Limb (tissue), 2 donors: ENCODE measurements at regions not wholly inside any gene's neighbourhood (a gene's known extent, or its start where the extent isn't known, plus 50 kb on each side); places are given as distances from the start of the nearest gene placed in this dataset.
A peak's percentile ranks its signal among the peaks of the same experiment; 100 is the strongest.

ENCODE experiments used
- DNase-seq, 2 donors: peaks; one replicate each; pipeline ENCODE4 v3.0.0-alpha.2; 2016; ENCODE audit errors: extremely low spot score in 2 of 2

DNA sequence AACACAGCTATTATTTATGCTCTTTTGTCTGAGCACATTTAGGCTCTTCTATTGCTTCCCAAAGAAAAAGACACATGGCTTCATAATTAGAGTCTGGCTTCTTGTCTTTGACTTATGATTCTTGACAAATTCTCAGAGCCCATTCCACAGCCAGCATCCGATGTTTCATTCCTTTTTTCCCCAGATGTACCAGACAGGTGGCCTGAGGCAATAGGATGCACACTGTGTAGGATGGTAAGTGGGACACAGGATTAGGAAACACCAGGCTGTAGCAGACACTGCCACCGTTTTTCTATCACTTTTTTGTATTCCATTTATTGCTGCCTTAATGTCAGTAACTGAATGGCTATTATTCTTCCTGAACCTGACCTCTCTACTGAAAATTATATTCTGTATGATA, 188.9 kb upstream of the CDIN1 start:
- DNase-seq, result no peak

DNA sequence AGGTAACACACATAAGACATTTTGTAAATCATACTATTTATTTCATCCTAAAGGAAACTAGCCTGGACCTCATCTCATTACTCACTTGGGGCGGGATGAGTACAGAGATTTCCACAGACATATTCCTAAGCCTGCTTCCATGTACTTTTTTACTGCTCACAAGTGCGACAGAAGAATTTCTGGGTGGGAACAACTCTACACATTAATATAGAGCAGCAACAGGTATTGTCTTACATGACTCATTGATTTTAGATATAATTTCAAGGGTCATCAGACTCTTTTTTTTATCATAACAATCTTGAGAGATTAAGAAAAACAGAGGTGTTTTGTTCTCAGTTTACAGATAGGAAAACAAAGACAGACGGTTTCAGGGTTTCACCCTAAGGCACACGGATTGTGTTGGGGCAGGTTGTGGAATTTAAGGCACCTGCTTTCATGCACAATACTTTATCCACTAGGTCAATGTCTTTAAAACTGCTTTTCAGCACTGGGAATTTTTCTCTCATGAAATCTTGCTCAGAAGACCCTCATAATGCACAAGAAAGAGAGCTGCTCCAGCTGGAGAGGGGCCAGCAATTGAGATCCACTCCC, 186.7 kb upstream of the CDIN1 start:
- DNase-seq, result no peak

DNA sequence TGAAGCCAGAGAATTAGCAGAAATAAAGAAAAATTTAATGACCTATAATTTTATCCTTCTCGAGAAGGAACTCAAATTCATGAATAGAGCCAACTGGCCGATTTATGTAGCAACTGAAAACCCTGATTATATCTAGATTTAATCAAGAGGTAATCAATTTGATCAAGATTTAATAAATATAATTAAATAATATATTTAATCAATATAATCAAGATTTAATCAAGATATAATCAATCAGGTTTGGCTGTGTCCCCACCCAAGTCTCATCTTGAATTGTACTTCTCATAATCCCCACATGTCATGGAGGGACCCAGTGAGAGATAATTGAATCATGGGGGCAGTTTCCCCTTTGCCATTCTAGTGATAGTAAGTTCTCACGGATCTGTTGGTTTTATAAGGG, 181.2 kb upstream of the CDIN1 start:
- no peak for DNase-seq

DNA sequence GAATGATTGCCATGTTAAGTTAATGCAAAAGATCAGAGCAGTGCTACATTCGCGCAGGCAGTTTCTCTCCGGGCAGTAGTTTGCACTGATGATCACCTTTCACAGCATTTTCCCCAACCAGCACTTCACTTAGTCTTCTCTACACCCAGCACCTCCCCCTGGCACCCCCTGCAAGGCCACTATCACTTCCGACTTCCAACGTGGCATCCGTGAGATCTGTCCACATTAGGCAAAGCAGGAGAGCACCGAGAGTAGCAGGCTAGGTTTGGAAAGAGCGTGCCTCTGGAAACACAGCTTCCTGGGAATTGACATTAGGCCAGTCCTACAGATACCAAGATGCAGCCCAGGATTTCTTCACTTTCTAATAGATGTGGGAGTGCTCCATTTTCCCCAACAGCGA, 180.2 kb upstream of the CDIN1 start:
- DNase-seq, result no peak

DNA sequence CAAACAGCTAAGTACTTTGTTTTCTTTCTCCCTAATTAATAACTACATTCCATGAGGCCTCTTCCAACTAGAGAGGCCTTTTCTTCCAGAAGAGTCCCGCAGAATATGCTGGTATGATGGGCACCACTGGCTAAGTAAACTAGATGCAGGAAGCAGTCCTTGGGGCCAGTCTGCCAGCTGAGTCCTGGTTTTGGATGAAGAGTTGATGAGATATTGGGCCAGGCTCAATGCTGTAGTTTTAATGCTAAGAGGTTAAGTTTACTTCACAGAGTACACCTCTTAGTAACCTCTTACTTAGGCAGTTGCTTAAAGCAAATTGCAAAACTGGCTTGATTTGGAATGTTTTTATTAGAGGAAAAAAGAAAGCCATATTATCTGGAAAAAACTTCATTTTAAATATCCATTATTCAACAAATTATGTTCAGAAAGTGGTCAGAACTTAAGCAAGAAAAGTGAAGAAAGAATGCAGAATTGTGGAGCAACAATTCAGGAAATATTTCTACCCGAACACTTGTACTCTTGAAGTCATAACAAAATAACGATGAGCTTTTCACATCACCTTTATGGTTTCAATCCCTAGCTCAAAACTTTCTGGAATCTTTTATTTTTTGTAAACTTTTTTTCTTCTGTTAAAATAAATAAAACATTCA, 178.4 kb upstream of the CDIN1 start:
- DNase-seq, result no peak

DNA sequence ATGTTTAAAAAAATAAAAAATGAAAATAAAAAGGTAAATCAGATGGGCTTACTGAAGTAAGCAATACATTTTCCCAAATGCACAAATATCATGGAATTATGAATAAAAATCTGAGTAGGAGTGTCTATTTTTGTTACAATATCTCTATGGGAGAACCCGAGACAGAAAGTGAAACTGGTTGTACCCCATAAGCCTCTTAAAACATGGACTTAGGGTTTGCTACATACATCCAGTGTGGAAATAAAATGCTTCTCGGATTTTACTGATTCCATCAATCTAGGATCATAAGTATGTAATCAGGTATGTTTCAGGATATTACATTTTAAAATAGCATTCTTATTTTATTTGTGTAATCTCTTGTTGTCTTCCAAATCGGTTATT, 177.8 kb upstream of the CDIN1 start:
- DNase-seq, result no peak

DNA sequence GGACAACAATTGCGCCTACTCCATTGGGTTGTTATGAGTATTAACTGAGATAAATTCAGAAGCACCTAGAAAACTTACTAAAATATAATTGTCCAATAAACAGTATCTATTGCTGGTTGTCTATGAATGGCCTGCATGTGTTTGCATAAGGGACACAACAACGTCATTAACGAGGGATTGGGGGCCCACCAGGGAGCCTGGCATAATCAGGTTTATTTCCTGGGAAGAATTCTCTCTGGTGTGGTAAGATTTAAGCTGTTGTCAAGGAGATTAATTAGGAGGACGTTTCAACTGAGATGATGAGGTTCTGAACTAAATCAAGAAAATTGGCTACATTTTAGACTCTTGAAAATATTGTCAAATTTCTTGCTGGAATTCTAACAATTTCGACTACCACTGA, 176.1 kb upstream of the CDIN1 start:
- no peak for DNase-seq

DNA sequence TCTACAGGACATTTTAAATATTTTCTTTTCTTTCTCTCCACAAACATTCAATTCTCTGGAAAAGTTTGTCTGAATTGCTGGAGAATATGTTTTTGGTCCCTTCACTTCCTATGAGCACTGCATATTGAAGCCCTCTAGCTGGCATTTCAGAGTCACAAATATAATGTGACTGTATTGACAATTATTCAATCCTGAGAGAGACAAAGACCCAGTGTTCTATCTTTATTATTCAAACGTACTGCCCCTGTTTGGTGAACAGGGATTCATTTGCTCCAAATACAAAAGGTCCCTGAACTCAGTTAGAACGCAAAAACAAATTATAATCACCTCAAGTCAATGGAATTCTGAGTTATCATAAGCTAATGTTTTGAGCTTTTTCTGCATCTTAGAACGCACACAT, 173.1 kb upstream of the CDIN1 start:
- no peak for DNase-seq

DNA sequence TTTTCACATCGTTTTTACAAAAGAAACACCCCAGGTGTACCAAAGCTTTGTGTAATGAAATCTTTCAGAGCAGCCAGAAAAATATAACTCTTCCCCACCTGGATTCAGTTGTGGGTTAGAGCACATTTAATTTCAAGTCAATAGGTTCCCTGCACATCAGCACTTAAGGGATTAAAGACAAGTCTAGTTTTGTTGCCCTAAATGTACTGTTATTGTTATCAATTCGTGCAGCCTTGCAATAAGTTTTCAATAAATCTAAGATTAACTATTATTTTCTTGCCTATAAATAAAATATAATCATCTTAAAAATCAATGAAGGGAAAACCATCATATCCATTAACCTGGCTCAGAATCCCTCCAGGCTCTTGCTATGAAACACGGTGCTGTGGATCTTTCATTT, 172.5 kb upstream of the CDIN1 start:
- DNase-seq, result no peak

DNA sequence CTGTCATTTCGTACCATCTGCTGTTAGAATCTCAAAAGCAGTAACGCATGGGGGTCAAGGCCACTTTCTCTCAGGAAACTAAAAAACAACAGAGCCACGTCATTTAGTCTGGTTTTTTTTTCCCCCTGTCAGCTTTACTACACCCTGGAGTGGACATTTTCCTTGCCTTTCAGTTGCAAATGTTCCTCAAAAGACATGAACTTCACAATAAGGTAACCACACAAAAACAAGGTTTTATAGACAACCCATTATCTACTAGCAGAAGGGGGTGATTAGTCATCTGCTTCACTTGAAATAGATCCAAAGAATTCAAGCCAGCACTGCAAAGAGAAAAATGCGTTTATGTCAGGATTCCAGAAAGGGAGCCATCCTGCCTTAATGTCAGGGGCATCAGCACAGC, 171.8 kb upstream of the CDIN1 start:
- DNase-seq, result no peak

DNA sequence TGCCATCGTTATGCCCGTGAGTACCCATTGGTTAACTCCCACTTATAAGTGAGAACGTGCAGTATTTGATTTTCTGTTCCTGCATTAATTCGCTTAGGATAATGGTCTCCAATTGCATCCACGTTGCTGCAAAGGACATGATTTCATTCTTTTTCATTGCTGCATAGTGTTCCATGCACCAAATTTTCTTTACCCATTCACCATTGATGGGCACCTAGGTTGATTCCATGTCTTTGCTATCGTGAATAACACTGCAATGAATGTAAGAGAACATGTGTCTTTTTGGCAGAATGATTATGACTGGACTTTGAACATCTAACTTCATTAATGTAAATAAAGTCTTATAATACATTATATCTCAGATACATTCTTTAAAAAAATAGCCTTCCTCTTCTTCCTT, 169.6 kb upstream of the CDIN1 start:
- no peak for DNase-seq

DNA sequence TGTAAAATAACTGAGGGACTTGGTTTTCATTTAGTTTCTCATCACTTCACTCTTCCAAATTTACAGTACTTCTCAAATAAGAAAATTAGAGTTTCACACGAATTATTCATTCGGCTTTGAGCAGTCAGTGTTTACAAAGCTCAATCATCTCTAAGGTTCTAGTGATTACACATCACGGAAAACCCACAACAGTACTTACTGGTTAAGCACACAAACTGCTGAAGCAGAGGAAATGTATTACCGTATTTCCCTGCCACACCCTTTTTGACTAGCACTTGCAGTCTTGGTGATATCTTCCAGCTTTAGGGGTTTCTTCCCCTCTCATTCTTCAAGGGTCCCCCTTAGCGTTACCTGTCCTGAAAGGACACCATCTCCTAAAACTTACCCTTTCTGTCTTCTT, 164.8 kb upstream of the CDIN1 start:
- DNase-seq, result no peak

DNA sequence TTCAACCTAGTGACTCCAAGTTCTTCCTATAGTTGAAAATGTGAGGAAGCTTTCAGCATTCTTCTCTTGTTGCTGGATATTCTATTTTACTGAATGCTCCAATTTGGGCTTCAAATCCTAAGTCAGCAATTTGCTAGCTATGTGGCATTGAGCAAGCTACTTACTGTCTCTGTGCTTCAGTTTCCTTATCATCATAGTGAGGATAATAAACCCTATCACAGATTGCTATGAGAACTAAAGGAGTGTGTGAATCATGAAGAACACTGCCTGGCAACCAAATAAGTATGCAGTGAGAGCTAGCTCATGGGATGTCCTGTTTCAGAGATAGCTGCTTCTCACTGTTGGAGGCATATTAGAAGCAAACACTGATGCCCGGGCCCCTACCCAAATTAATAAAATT, 163.8 kb upstream of the CDIN1 start:
- DNase-seq, result no peak

DNA sequence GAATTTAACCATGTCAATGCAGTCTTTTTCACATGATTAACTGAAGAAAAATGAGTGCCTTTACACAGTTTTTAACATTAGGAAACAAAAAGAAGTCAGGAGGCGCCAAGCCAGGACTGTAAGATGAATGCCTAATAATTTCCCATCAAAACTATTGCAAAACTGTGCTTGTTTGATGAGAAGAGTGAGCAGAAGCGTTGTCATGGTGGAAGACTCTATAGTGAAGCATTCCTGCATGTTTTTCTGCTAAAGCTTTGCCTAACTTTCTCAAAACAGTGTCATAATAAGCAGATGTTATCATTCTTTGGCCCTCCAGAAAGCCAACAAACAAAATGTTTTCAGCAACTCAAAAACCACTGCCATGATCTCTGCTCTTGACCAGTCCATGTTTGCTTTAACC, 156.8 kb upstream of the CDIN1 start:
- no peak for DNase-seq

DNA sequence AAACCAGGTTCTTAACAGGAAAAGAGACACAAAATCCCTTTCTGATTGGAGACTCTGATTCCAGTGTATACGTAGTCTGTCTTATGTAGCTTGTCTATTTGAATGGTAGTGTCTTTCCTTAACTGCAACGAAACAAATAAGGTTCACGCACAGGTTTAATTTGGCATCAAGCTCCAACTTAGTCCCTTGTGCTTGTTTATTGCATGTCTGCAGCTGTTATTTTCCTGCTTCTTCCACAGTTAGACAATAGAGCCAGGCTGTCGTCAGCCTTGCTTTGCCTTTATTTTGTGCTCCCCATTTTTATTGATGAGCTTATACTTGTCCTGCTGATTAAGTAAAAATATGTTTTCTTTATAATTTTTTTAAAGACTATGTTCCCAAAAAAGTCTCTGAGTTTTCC, 152.7 kb upstream of the CDIN1 start:
- DNase-seq, result no peak

DNA sequence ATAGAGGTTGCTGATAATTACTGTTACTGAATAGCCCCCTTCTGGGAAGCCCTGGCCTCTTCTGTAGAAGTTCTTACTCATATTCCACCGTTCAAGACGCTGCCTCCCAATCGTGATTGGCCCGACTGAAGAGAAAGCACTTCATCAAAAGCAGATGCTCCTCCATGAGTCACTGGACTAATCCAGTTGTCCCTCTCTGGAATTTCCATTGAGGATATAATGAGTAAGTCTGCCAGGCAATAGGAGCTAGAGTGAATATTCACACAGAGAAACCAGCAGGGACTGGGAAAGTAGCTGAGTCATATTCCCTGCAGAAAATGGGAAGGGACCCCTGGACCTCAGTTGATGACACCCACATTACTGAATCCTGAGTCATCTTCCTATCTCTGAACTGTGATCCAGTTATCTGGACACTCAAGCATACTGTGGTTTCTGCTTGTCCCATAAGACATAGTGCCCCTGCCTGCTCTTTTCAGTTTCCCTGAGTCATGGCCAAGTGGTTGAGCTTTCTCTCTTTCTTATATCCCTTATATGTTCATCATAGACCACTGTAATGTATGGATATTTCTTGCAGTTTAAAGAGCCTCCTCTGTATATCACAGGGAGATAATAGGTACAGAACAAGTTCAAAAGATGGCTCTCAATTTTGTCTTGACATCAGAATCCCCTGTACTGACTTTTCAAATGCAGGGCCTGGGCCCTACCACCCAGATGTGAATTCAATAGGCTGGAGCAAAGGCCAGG, 151.2 kb upstream of the CDIN1 start:
- peak in 1 of 2 donors; percentile 16 for DNase-seq

DNA sequence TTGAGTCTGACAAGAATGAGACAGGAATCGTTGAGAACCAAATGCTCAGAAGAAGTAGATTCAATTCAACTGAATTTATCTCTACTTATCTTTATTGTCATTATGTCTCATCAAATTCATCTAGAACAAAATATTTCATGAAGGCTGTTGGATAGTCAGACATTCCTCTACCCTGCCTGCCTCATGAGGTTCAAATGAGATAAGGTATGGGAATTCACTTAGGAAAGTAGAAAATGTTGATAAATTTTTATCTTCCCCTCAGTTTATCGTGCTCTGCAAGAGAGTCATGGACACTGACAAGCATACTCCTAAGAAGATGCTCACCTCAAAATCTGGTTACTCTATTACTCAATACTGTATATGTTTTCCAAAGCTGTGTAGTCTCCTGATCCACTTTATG, 149.7 kb upstream of the CDIN1 start:
- no peak for DNase-seq

DNA sequence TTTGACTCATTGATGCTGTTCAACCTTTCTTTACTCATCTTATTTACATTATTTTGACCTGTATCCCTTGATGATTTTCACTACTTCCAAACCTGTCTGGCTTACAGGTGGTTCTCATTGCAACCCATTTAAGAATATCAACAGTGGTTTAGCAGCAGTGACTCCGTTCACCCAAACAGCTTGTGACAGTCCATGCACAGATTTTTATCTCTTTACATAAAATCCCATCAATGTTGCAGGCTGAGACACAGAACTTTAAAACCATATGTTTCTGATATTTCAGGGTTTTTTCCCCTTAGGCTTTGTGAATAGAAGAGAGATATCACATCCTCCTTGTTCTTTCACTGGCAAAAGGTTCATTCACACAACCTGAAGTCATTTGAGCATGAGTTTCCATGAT, 149.1 kb upstream of the CDIN1 start:
- DNase-seq, result no peak

DNA sequence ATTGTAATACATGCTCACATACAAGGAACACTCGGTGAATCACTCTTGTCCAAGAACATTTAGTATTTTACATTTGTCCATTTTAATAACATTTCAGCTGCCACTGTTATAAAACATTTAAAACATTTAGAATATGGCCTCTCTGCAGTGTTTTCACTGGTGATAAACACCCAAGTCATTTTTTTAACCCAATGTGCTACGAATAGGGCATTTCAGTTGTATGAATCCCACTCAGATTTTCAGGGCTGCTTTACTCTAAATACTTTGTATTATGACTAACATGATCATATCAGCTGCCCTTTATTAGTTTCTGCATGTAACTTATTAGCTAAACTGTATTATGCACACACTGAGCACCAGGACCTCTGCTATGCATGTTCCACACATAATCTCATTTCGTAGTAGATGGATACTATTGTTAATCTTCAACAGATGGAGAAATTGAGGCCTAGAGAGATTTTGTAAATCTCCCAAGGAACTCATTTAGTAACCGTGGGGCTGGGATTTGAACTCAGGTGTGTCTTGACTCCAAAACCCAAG, 148.6 kb upstream of the CDIN1 start:
- no peak for DNase-seq

DNA sequence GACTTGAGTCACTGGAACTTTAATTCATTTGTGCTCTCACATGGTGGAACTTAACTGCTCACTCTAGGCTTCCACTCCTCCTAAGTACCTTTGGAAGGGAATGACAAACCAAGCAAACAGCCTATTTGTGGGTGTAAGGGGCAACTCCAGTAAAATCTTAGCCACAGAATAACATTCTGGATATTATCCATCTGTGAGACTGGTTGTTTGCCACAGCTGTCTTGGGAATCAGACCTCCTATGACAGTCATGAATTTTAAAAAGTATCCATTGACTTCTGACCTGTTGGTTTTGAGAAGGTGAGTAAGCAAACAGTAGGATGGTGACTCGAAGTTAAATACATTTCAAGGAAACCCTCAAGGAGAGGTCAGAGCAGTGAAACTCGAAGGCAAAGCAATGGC, 147.3 kb upstream of the CDIN1 start:
- no peak for DNase-seq

DNA sequence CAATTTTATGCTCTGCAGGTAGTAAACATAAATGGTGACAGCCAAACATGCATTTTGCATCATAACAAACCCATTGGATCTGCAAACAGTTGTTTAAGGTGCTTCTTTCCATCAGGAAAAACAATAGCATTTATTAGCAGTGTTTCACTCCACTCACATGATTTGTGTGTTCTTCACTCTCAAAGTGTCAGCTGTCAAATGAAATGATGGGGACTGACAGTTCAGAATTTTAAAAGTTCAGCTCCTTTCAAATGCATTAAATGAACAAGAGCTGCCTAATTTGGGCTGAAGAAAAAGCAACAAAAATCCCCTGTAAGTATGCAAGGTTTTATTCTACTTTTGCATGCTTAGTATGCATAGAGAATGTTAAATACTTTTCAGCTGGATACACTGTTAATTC, 145.2 kb upstream of the CDIN1 start:
- no peak for DNase-seq

DNA sequence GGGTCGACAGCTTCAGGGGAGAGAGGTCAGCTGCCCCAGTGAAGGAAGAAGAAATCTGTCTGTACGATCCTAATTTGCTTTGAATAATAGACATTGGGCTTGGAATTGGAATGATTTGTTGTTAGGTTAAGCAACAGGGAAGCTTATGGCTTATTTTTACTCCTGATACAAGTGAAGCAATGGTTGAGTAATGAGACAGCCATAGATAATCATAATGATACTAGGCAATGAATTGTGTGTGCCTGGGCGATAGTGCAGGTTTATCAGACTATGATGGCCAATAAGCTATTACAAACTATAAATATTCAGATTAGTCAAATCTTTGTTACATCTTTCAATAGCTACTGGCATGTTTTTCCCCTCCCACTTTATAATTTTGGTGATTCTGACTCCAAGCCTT, 140.9 kb upstream of the CDIN1 start:
- DNase-seq, result no peak

DNA sequence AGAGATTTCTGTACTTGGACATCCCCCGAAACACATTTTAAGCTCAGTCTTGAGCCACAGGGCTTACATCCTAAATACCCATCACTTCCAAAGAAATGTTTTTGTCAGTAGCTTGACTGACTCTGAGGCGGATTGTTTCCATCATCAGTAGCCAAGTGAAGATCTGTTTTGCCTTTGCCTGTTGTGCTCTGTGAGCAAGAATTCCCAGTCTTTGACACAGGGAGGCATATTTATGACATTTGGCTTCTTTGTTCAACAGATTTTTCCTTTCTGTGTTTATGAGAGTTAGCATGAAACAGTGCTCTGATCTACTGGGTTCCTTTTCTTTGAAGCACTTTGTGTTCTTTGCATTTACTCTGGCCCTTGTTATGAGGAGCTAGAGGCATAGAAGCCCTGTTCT, 132.1 kb upstream of the CDIN1 start:
- no peak for DNase-seq
